Colon (tissue), 2 donors: ENCODE measurements at regions not wholly inside any gene's neighbourhood (a gene's known extent, or its start where the extent isn't known, plus 50 kb on each side); places are given as distances from the start of the nearest gene placed in this dataset.

Experiments used
- FAIRE-seq: peaks from 2 replicates; lab custom pipeline; 2012; peaks lifted over from hg19 to GRCh38; lab: Jason Lieb, UNC
- donor health status: control.
- donor health status: control.

- FAIRE-seq: no peak
Measured at GRCh38 chr3:193929921-193930646, 205.9 kb upstream of the HES1 start.

DNA sequence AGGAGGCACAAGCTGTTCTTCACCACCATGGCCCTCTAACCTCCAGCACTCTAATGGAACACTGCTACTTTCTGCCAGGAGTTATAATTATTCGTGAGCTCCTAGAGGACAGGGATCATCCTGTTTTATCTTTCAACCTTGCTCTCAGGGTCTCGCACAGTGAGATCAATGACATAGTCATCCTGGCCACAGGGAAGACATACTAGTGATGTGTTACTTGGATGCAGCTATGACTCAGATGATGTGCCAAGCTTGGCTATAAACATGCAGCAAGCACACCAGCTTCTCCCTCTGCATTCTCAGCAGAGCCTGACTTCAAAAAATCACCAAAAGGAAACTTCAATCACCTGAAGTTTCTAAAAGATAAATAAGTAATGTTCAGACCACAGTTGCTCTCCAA is 203.8 kb upstream of the HES1 start:
- FAIRE-seq: no peak

GRCh38 chr3:193932576-193932975 is 203.4 kb upstream of the HES1 start:
- FAIRE-seq: no peak

GRCh38 chr3:193933451-193933850 is 202.5 kb upstream of the HES1 start:
- FAIRE-seq: no peak

DNA sequence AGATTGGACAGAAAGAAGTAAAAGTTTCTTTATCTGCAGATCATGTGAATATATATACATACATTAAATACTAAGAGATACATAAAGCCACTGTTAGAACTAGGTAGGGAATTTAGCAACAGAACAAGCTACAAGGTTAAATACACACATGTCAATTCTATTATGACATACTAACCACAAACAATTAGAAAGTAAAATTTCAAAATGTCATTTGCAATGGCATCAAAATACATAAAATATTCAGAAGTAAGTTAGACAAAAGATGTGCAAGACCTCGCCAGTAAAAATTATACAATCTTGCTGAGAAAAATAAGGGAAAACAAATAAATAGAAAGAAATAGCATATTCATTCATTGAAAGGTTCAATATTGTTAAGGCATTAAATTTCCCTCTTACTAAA is 200.0 kb upstream of the HES1 start:
- no peak for FAIRE-seq

DNA sequence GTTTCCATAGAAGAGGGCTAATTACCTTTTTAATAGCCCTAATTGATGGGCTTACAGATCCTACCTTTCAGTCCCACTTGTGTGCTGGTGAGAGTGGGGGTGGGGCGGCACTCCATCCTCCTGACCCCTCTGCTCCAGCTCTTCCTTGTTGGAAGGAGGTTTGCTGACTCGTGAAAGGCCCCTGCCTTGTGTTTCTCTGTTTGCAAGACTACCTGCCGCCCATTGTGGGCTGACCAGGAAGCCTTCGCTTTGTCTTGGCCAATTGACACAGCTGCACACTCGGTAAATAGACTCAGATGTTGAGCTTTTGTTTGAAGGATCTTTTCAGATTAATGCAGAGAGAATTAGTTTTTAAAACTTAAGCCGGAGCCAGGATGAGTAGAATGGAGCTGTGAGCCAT is 197.3 kb upstream of the HES1 start:
- no peak for FAIRE-seq

- no peak for FAIRE-seq
Measured at GRCh38 chr3:193939527-193939926, 196.4 kb upstream of the HES1 start.

DNA sequence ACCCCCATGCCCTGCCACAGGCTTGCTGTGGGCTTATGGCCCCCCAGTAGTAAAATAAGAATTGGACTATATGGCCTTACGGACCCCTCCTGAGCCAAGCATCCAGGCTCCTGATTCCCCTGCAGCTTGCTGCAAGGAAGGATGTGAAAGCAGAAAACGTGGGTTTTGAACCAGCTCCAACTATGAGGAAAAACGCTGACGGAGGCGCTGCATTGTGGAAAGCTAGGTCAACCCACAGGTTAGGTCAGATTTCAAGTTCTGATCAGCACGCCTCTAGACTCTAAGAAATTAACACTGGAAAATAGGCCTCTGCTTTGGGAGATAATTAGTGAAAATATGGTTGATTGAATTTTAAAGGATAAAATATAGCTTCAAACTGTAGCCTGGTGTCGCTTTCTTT is 195.4 kb upstream of the HES1 start:
- FAIRE-seq: no peak

DNA sequence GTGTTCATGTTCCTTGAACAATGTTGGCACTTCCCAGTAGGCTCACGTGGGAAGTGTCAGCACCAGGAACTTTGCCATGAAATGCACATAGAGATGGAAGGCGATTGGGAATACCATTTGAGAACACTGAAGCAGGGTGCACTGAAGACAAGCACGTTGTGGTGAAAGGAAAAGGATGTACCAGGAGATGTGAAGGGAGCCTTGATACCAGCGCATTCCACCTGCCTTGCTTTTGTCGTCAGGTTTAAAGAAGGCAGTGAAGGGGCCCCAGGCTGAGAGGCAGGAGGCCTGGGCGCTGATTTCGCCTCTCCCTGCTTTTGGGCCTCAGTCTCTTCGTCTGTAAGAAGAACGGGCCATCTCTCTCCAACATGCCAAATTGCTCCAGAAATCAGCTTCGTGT is 194.5 kb upstream of the HES1 start:
- no peak for FAIRE-seq

DNA sequence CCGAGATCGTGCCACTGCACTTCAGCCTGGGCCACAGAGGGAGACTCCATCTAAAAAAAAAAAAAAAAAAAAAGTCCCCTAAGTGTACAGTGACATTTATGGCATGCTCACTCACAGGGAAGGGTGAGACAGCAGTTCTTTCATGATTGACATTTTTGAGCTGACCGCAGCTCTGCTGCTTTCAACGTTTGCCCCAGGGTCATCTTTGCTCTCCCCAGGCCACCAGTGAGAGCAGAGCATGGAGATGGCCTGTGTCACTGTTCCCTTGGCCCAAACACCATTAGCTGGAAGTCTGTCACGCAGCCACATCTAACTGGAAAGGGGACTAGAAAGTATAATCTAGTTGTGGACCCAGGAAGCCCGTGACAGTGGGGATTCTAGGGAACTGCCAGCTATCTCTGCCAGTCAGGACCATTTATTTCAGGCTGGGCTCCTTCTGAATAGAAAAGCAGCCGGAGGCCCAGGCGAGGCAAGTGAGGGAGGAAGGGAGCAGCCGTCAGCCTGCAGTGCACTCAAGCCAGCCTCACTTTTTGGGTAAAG is 193.4 kb upstream of the HES1 start:
- FAIRE-seq: no peak

GRCh38 chr3:193943200-193943599 is 192.7 kb upstream of the HES1 start:
- no peak for FAIRE-seq

GRCh38 chr3:193943851-193944517 is 192.0 kb upstream of the HES1 start:
- FAIRE-seq: no peak

DNA sequence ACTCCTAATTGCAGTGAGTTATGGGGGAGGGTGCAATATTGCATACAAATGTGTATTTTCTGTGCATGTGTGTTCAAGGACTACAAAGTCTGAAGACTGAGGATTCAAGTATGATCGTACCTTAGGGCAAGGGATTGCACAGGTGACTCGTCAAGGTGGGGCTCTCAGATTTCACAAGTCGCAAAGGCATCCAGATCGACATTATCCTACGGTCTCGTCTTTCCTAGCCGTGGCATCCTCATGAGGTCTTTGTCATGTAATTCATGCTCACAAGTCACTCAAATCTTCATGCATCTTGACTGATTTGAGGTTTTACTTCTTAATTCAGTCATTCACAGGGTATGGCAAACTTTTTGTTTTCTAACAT is 191.4 kb upstream of the HES1 start:
- no peak for FAIRE-seq

GRCh38 chr3:193945143-193945542 is 190.8 kb upstream of the HES1 start:
- no peak for FAIRE-seq

DNA sequence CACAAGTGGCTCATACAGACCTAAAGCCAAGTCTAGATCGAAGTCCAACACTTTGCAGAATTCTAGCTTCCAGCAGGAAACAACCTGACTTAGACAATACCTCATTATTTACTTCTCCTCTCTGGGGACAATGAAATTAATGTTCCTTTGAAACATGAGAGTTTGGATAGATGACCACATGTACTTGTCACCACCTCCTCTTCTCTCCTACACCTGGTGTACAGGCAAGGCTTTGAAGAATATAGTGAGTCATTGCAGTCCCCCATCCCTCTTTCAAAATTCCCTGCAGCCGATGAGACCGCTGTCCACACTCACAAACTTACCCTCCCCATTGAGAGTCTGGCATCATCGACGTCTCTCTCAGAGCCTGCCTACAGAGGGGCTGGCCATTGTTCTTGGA is 189.0 kb upstream of the HES1 start:
- FAIRE-seq: no peak

DNA sequence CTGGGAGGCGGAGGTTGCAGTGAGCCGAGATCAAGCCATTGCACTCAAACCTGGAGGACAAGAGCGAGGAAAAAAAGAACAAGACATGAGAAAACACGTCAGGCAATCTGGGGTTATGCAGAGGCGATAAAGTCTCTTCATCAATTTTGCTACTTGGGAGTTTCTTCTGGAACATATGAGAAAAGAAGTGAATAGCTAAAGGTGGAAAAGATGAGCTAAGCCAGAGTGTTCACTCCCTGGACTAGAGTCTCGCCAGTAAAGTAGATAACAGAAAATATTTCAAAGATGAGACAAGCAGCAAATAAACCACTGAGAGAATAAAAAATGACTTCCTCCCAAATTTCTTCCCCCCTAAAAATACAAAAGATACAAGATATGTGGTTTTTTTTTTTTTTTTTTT is 188.4 kb upstream of the HES1 start:
- FAIRE-seq: no peak

GRCh38 chr3:193948459-193948858 is 187.5 kb upstream of the HES1 start:
- no peak for FAIRE-seq

GRCh38 chr3:193951859-193952258 is 184.1 kb upstream of the HES1 start:
- no peak for FAIRE-seq

GRCh38 chr3:193954752-193955151 is 181.2 kb upstream of the HES1 start:
- FAIRE-seq: no peak

DNA sequence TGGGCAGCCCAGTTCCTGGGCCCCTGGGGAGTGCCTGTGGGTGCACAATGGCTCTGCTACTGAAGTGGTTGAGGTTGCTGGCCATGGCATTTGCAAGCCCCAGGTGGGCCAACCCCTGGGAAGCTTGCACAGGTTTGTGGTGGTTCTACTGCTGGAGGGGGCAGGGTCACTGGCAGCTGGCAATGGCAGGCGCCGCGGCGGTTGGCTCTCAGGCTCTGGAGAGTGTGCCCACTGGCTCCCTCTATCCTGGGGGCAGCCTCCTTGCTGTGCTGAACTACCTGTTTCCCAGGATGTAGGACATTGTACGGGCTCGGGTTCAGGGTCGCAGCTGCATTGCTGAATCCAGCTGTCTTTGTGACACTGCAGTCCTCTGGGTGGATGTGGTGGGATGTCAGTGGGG is 180.2 kb upstream of the HES1 start:
- FAIRE-seq: no peak

DNA sequence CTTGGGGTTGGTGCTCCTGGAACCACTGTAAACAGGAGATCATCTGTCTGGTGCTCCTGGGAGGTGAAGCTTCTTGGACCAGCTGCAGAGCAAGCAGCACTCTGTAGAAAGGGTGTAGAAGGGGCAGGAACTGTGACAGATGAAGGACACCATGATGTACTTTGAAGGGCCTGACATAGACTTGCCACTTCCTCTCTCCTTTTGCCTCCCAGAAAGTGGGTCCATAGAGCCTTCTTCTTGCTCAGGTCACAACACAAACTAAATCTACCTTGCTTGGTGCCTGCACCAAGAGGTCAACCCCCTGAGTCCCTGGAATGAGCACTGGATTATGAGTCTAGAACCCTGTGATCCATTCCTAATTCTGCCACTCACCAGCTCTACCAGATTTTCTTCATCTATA is 176.1 kb upstream of the HES1 start:
- FAIRE-seq: no peak

GRCh38 chr3:193960487-193961274 is 175.3 kb upstream of the HES1 start:
- no peak for FAIRE-seq
